GM12874 (cell line): ENCODE measurements at regions not wholly inside any gene's neighbourhood (a gene's known extent, or its start where the extent isn't known, plus 50 kb on each side); places are given as distances from the start of the nearest gene placed in this dataset.

Source experiments
- TF ChIP-seq, protein P1 (sequence below): IDR thresholded peaks from 2 replicates; pipeline ENCODE4 v1.5.1; 2011; ENCODE audit warnings: low read depth, mild to moderate bottlenecking, control low read depth, low read length, moderate library complexity; ENCODE audit not compliant: insufficient read depth

GRCh38 chr4:120232050-120232449, 165.4 kb upstream of the MAD2L1 start:
- TF ChIP-seq, protein P1, sequence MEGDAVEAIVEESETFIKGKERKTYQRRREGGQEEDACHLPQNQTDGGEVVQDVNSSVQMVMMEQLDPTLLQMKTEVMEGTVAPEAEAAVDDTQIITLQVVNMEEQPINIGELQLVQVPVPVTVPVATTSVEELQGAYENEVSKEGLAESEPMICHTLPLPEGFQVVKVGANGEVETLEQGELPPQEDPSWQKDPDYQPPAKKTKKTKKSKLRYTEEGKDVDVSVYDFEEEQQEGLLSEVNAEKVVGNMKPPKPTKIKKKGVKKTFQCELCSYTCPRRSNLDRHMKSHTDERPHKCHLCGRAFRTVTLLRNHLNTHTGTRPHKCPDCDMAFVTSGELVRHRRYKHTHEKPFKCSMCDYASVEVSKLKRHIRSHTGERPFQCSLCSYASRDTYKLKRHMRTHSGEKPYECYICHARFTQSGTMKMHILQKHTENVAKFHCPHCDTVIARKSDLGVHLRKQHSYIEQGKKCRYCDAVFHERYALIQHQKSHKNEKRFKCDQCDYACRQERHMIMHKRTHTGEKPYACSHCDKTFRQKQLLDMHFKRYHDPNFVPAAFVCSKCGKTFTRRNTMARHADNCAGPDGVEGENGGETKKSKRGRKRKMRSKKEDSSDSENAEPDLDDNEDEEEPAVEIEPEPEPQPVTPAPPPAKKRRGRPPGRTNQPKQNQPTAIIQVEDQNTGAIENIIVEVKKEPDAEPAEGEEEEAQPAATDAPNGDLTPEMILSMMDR = no peak

DNA sequence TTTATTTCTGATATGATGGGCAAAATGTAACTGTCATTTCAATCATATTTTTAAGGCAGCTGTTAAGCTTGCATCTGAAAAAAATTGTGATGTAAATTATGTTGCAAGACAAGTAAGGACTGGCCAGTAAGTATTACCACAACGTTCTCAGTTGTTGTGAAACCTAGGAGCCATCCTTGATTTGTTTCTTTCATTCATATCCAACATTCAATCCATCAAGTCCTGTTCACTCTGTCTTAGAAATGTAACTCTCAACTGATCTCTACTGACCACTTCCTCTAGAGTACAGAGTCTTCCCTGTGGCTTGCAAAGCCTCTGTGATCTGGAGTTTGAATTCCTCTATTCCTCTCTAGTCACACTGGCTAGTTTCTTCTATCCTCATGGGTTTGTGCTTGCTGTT, 161.4 kb upstream of the MAD2L1 start:
- TF ChIP-seq, protein P1 = no peak

DNA sequence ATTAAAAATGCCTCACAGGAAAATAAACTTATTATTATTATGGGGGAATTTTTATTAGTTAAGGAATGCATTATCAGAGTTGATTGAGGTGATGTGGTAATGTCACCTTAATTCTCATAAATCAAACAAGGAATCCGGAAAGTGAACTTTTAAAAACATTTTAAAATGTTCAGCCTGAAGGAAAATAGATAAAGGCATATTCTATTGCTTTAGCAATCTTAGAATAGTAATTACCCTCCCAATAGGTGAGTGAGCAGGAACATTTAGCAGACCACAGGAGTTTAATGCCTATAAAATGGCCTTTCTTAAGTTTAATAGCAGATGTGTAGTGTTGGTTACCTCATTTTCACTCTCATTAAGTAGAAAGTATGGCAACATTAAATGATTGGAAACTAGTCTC, 160.9 kb upstream of the MAD2L1 start:
- TF ChIP-seq, protein P1 = no peak

GRCh38 chr4:120225527-120225926, 158.9 kb upstream of the MAD2L1 start:
- TF ChIP-seq, protein P1 = no peak

GRCh38 chr4:120218981-120219380, 152.3 kb upstream of the MAD2L1 start:
- TF ChIP-seq, protein P1 = no peak

DNA sequence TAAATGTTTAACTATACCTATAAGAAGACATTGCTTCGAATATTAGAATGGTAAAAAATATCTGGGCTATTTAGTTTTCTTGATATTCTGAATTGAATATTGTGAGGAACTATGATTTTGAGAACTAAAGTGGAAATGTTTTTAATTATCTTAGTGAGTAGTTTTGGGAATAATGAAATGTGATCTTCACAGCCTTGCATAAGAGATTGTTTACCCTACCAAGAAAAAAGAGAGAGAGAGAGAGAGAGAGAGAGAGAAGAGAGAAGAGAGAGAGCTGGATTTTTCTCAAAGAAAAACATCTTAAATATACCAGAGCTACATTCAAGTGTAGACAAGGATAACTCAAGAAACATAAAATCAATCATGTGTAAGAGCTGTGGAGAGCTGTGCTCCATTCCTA, 148.7 kb upstream of the MAD2L1 start:
- TF ChIP-seq, protein P1 = no peak

DNA sequence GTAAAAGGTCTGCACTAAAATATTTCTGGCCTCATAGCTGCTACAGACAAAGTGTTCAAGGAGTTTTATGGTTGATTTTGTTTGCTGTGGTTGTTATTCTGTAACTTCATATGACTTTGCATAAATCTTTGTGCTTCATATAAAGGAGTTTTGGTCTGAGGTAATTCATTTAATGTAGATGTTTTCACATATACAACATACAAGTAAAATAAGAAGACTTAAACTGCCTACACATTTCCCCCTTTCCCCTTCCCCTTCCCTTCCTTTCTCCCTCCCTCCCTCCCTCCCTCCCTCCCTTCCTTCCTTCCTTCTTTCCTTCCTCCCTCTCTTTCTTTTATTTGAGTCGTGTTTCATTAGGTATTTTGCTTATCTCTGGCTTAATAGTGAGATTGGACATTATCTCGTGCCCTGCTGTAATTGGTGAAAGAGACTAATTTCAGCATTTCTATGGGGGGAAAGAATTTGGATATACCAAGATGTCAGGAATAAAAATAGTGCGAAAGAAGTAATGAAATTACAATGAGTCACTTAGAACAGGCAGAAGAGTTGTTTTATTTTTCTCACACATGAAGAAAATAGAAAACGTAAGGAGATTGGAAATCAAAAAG, 144.9 kb upstream of the MAD2L1 start:
- TF ChIP-seq, protein P1 = no peak
